Stimulated activated CD8-positive, alpha-beta memory T cell treated with anti-CD3 and anti-CD28 coated beads, Interleukin-12 subunit alpha, Interleukin-12 subunit beta, amount 100 ng/mL, for 24 hours (primary cell): ENCODE measurements at regions not wholly inside any gene's neighbourhood (a gene's known extent, or its start where the extent isn't known, plus 50 kb on each side); places are given as distances from the start of the nearest gene placed in this dataset.
"Not testable (repeated sequence)": the region's sequence is repeated elsewhere in the genome, so short reads cannot be mapped to it uniquely, and the experiment has no call there.

Experiments
- DNase-seq: peaks from one replicate; pipeline ENCODE4 v3.0.0-alpha.2; 2020; ENCODE audit errors: extremely low read depth

GRCh38 chr9:73344060-73344459 lies 192.4 kb downstream of the ANXA1 start:
- DNase-seq: no peak

- DNase-seq: no peak
Observed at GRCh38 chr9:73347123-73347522, 195.5 kb downstream of the ANXA1 start.

GRCh38 chr9:73347720-73348119 lies 196.1 kb downstream of the ANXA1 start:
- no peak for DNase-seq

- no peak for DNase-seq
Observed at GRCh38 chr9:73348471-73348870, 196.8 kb downstream of the ANXA1 start.

- DNase-seq: no peak
Observed at GRCh38 chr9:73349476-73349875, 197.8 kb downstream of the ANXA1 start.

- no peak for DNase-seq
Observed at GRCh38 chr9:73357607-73358006, 205.9 kb downstream of the ANXA1 start.

- no peak for DNase-seq
Observed at GRCh38 chr9:73370053-73370452, 218.4 kb downstream of the ANXA1 start.

GRCh38 chr9:73371801-73372200 lies 220.1 kb downstream of the ANXA1 start:
- no peak for DNase-seq

GRCh38 chr9:73380411-73380810 lies 228.7 kb downstream of the ANXA1 start:
- DNase-seq: no peak

GRCh38 chr9:73402081-73403028 lies 250.7 kb downstream of the ANXA1 start:
- DNase-seq: no peak

- DNase-seq: no peak
Observed at GRCh38 chr9:73411494-73411893, 259.8 kb downstream of the ANXA1 start.

- no peak for DNase-seq
Observed at GRCh38 chr9:73412874-73413273, 261.2 kb downstream of the ANXA1 start.

GRCh38 chr9:73423891-73424290 lies 272.2 kb downstream of the ANXA1 start:
- DNase-seq: no peak

- no peak for DNase-seq
Observed at GRCh38 chr9:73426269-73426668, 274.6 kb downstream of the ANXA1 start.

- no peak for DNase-seq
Observed at GRCh38 chr9:73434826-73435225, 283.2 kb downstream of the ANXA1 start.

- no peak for DNase-seq
Observed at GRCh38 chr9:73437758-73438157, 286.1 kb downstream of the ANXA1 start.

- DNase-seq: not testable (repeated sequence)
Observed at GRCh38 chr9:73439839-73440238, 288.2 kb downstream of the ANXA1 start.

GRCh38 chr9:73441223-73441622 lies 289.6 kb downstream of the ANXA1 start:
- DNase-seq: no peak

GRCh38 chr9:73441890-73442818 lies 290.5 kb downstream of the ANXA1 start:
- DNase-seq: no peak

GRCh38 chr9:73444821-73445220 lies 293.2 kb downstream of the ANXA1 start:
- no peak for DNase-seq

- not testable (repeated sequence) for DNase-seq
Observed at GRCh38 chr9:73445384-73445783, 293.7 kb downstream of the ANXA1 start.

GRCh38 chr9:73446306-73446705 lies 294.6 kb downstream of the ANXA1 start:
- no peak for DNase-seq

GRCh38 chr9:73451003-73451402 lies 299.3 kb downstream of the ANXA1 start:
- DNase-seq: no peak
